ENCODE measurements at regions not wholly inside any gene's neighbourhood (a gene's known extent, or its start where the extent isn't known, plus 50 kb on each side); places are given as distances from the start of the nearest gene placed in this dataset.

DNA sequence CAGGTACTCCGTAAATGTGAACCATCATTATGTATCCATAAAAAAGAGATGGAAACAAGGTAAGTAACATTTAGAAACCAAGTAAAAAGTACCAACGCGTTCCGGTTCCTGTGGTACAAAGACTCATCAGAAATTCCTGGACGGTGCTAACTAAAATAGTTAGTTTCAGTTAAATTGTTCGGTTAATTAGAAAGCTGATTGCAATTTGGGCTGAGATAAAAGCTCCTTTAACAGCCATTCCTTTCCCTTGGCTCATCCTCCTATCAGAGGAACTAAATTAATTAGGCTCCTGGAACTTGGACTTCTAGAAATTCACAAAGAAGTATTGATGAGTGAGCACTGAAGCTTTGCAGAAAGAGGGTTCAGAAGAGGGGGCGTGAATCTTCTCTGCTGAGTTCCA, 63.5 kb downstream of the SOX1 start (continued):
- TF ChIP-seq, protein P1, sequence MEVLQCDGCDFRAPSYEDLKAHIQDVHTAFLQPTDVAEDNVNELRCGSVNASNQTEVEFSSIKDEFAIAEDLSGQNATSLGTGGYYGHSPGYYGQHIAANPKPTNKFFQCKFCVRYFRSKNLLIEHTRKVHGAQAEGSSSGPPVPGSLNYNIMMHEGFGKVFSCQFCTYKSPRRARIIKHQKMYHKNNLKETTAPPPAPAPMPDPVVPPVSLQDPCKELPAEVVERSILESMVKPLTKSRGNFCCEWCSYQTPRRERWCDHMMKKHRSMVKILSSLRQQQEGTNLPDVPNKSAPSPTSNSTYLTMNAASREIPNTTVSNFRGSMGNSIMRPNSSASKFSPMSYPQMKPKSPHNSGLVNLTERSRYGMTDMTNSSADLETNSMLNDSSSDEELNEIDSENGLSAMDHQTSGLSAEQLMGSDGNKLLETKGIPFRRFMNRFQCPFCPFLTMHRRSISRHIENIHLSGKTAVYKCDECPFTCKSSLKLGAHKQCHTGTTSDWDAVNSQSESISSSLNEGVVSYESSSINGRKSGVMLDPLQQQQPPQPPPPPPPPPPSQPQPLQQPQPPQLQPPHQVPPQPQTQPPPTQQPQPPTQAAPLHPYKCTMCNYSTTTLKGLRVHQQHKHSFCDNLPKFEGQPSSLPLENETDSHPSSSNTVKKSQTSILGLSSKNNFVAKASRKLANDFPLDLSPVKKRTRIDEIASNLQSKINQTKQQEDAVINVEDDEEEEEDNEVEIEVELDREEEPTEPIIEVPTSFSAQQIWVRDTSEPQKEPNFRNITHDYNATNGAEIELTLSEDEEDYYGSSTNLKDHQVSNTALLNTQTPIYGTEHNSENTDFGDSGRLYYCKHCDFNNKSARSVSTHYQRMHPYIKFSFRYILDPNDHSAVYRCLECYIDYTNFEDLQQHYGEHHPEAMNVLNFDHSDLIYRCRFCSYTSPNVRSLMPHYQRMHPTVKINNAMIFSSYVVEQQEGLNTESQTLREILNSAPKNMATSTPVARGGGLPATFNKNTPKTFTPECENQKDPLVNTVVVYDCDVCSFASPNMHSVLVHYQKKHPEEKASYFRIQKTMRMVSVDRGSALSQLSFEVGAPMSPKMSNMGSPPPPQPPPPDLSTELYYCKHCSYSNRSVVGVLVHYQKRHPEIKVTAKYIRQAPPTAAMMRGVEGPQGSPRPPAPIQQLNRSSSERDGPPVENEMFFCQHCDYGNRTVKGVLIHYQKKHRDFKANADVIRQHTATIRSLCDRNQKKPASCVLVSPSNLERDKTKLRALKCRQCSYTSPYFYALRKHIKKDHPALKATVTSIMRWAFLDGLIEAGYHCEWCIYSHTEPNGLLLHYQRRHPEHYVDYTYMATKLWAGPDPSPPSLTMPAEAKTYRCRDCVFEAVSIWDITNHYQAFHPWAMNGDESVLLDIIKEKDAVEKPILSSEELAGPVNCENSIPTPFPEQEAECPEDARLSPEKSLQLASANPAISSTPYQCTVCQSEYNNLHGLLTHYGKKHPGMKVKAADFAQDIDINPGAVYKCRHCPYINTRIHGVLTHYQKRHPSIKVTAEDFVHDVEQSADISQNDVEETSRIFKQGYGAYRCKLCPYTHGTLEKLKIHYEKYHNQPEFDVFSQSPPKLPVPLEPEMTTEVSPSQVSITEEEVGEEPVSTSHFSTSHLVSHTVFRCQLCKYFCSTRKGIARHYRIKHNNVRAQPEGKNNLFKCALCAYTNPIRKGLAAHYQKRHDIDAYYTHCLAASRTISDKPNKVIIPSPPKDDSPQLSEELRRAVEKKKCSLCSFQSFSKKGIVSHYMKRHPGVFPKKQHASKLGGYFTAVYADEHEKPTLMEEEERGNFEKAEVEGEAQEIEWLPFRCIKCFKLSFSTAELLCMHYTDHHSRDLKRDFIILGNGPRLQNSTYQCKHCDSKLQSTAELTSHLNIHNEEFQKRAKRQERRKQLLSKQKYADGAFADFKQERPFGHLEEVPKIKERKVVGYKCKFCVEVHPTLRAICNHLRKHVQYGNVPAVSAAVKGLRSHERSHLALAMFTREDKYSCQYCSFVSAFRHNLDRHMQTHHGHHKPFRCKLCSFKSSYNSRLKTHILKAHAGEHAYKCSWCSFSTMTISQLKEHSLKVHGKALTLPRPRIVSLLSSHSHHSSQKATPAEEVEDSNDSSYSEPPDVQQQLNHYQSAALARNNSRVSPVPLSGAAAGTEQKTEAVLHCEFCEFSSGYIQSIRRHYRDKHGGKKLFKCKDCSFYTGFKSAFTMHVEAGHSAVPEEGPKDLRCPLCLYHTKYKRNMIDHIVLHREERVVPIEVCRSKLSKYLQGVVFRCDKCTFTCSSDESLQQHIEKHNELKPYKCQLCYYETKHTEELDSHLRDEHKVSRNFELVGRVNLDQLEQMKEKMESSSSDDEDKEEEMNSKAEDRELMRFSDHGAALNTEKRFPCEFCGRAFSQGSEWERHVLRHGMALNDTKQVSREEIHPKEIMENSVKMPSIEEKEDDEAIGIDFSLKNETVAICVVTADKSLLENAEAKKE (CRISPR knock-in tag; IDR thresholded peaks at IDR 0.05): no peak
- TF ChIP-seq CREB1 (CRISPR knock-in tag; IDR thresholded peaks at IDR 0.05; ENCODE audit: low read depth) (no peak), ZNF331 (CRISPR knock-in tag; IDR thresholded peaks at IDR 0.05; ENCODE audit: low read depth) (no peak), JUNB (IDR thresholded peaks at IDR 0.05; ENCODE audit: unreplicated experiment) (no peak), STAT1 (IDR thresholded peaks at IDR 0.05; ENCODE audit: unreplicated experiment) (no peak), EZH2phosphoT487 (IDR thresholded peaks at IDR 0.05; ENCODE audit: unreplicated experiment) (no peak)
- TF ChIP-seq, protein P2, sequence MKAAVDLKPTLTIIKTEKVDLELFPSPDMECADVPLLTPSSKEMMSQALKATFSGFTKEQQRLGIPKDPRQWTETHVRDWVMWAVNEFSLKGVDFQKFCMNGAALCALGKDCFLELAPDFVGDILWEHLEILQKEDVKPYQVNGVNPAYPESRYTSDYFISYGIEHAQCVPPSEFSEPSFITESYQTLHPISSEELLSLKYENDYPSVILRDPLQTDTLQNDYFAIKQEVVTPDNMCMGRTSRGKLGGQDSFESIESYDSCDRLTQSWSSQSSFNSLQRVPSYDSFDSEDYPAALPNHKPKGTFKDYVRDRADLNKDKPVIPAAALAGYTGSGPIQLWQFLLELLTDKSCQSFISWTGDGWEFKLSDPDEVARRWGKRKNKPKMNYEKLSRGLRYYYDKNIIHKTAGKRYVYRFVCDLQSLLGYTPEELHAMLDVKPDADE (IDR thresholded peaks at IDR 0.05): no peak

DNA sequence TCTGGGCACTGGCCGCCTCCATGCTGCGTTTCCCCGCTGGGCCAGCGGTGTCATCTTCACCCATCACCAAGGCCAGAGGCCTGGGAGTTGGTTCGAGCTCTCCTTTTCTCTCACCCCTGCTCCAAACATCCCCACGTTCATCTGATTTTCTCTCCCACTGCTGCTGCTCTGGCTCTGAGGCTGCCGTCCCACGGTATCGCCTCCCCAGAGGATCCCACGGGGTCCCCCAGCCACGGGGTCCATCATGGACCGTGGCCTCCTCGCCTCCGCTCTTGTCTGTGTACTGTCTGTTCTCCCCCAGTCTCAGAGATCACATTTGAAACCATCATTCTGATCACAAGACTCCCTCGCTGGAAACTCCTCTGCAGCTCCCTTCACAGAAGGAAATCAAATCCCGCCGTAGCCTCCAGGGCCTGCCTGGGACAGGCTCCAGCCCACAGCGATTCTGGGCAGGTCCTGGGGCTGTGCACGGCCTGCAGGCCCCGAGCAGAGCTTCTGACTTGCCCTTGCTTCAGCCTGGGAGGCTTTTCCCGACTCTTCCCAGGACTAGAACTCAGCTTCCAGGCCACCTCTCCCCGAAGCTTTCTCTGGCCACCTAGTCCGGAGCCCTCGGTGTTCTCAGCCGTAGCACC, 64.2 kb downstream of the SOX1 start:
- Mint-ChIP-seq H3K4me1 (peaks cover 3% of the 10 kb centered on the region; the same call in 2 of the 3 replicates), H3K27ac (no peak overlapping the region), H3K36me3 (ENCODE audit: low read depth) (no peaks in the 10 kb centered on the region), H3K27me3 (ENCODE audit: insufficient read depth, low read depth, poor library complexity) (peaks cover 1% of the 10 kb centered on the region), H3K9me3 (no peaks in the 10 kb centered on the region), H3K4me3 (no peak overlapping the region)
- Histone ChIP-seq H3K4me3 (no peak overlapping the region), H3K9me2 (ENCODE audit: insufficient read depth) (no peaks in the 10 kb centered on the region), H3K4me1 (ENCODE audit: insufficient read depth) (no peaks in the 10 kb centered on the region), H2AFZ (peak overlapping the region; percentile 66), H3K4me2 (no peak overlapping the region), H3K27ac (ENCODE audit: low read depth) (no peak overlapping the region), H3K36me3 (ENCODE audit: insufficient read depth) (no peaks in the 10 kb centered on the region), H3F3A (replicated peaks; ENCODE audit: low read depth) (no peaks in the 10 kb centered on the region), H3K79me2 (replicated peaks; ENCODE audit: insufficient read depth) (no peaks in the 10 kb centered on the region), H4K20me1 (replicated peaks; ENCODE audit: insufficient read depth) (no peaks in the 10 kb centered on the region), H3K27me3 (ENCODE audit: insufficient read depth) (no peaks in the 10 kb centered on the region)
- TF ChIP-seq, protein P3, sequence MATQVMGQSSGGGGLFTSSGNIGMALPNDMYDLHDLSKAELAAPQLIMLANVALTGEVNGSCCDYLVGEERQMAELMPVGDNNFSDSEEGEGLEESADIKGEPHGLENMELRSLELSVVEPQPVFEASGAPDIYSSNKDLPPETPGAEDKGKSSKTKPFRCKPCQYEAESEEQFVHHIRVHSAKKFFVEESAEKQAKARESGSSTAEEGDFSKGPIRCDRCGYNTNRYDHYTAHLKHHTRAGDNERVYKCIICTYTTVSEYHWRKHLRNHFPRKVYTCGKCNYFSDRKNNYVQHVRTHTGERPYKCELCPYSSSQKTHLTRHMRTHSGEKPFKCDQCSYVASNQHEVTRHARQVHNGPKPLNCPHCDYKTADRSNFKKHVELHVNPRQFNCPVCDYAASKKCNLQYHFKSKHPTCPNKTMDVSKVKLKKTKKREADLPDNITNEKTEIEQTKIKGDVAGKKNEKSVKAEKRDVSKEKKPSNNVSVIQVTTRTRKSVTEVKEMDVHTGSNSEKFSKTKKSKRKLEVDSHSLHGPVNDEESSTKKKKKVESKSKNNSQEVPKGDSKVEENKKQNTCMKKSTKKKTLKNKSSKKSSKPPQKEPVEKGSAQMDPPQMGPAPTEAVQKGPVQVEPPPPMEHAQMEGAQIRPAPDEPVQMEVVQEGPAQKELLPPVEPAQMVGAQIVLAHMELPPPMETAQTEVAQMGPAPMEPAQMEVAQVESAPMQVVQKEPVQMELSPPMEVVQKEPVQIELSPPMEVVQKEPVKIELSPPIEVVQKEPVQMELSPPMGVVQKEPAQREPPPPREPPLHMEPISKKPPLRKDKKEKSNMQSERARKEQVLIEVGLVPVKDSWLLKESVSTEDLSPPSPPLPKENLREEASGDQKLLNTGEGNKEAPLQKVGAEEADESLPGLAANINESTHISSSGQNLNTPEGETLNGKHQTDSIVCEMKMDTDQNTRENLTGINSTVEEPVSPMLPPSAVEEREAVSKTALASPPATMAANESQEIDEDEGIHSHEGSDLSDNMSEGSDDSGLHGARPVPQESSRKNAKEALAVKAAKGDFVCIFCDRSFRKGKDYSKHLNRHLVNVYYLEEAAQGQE (IDR thresholded peaks at IDR 0.05; ENCODE audit: unreplicated experiment): no peak
- no peak for TF ChIP-seq ZNF114 (CRISPR knock-in tag; IDR thresholded peaks at IDR 0.05)
- TF ChIP-seq STAT1 (IDR thresholded peaks at IDR 0.05; ENCODE audit: unreplicated experiment): no peak
- TF ChIP-seq, protein P4, sequence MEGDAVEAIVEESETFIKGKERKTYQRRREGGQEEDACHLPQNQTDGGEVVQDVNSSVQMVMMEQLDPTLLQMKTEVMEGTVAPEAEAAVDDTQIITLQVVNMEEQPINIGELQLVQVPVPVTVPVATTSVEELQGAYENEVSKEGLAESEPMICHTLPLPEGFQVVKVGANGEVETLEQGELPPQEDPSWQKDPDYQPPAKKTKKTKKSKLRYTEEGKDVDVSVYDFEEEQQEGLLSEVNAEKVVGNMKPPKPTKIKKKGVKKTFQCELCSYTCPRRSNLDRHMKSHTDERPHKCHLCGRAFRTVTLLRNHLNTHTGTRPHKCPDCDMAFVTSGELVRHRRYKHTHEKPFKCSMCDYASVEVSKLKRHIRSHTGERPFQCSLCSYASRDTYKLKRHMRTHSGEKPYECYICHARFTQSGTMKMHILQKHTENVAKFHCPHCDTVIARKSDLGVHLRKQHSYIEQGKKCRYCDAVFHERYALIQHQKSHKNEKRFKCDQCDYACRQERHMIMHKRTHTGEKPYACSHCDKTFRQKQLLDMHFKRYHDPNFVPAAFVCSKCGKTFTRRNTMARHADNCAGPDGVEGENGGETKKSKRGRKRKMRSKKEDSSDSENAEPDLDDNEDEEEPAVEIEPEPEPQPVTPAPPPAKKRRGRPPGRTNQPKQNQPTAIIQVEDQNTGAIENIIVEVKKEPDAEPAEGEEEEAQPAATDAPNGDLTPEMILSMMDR (conservative IDR thresholded peaks at IDR 0.05; ENCODE audit: low read depth in 2 of 2): no peak
- ATAC-seq (peak; percentile 55), DNase-seq (ENCODE audit: low spot score) (no peak)

Data from GM23338 (cell line).